DOHH2 (cell line): ENCODE measurements at regions not wholly inside any gene's neighbourhood (a gene's known extent, or its start where the extent isn't known, plus 50 kb on each side); places are given as distances from the start of the nearest gene placed in this dataset.

Source experiments
- CTCF ChIP-seq: fragments of 200-600 bp; sonication (generic); IDR thresholded peaks from one replicate; pipeline ENCODE4 v1.5.1; 2014; ENCODE audit warnings: antibody characterized with exemption, mild to moderate bottlenecking, low read depth, low read length; ENCODE audit not compliant: poor library complexity, severe bottlenecking
- EZH2phosphoT487 ChIP-seq: fragments of 200-600 bp; sonication (generic); IDR thresholded peaks from 2 replicates; pipeline ENCODE4 v1.6.1; 2017; ENCODE audit warnings: borderline replicate concordance, mild to moderate bottlenecking, antibody characterized with exemption, low read length, moderate library complexity, mixed read lengths

- TF ChIP-seq CTCF (no peak), EZH2phosphoT487 (no peak)
These were observed 117.5 kb downstream of the SAMD5 start for GRCh38 chr6:147625946-147626345.
